Stomach smooth muscle (tissue), 2 donors: ENCODE measurements at regions not wholly inside any gene's neighbourhood (a gene's known extent, or its start where the extent isn't known, plus 50 kb on each side); places are given as distances from the start of the nearest gene placed in this dataset.

Source experiments
- H3K27ac ChIP-seq: one replicate; pipeline ENCODE4 v1.7.0; 2013; ENCODE audit warnings: mild to moderate bottlenecking, low read length, inconsistent platforms
- H3K27me3 ChIP-seq, 2 donors: one replicate each; pipeline ENCODE4 v1.7.0; 2013; ENCODE audit warnings: low read length in 2 of 2; ENCODE audit not compliant: insufficient read depth in 2 of 2, control insufficient read depth in 1 of 2
- H3K36me3 ChIP-seq, 2 donors: one replicate each; pipeline ENCODE4 v1.7.0; 2013; ENCODE audit warnings: low read length in 2 of 2; ENCODE audit not compliant: control insufficient read depth in 2 of 2, insufficient read depth in 2 of 2
- H3K4me1 ChIP-seq: one replicate; pipeline ENCODE4 v1.7.0; 2013; ENCODE audit warnings: low read length; ENCODE audit not compliant: control insufficient read depth, insufficient read depth
- H3K4me3 ChIP-seq, 2 donors: one replicate each; pipeline ENCODE4 v1.7.0; 2013; ENCODE audit warnings: low read length in 2 of 2
- H3K9ac ChIP-seq, 2 donors: one replicate each; pipeline ENCODE4 v1.7.0; 2013; ENCODE audit warnings: low read length in 2 of 2, mild to moderate bottlenecking in 1 of 2
- H3K9me3 ChIP-seq, 2 donors: one replicate each; pipeline ENCODE4 v1.7.0; 2013; ENCODE audit warnings: low read length in 2 of 2; ENCODE audit not compliant: control insufficient read depth in 2 of 2
- donor health status: healthy.
- donor health status: Pancreatic carcinoma.

DNA sequence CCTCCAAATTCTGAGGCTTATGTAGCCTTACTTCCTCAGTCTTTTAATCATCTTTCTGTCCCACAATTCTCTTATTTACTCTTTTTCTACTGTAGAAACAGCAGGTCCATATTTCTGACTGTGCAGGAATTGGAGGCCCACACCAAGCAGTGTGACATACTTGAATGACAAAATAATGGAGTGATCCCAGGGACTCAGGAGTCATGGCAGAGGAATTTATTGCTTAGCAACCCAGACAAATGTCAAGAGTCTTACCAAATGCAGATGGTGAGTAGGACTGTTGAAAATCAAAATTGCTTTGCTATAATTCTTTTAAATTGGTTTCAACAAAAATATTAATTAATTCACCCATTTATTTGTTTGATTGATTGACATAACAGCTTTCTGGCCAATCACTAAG, 59.9 kb downstream of the HTR1B start:
- H3K27ac ChIP-seq, result no peak overlapping the region
- H3K9ac ChIP-seq, result no peak overlapping the region
- H3K4me1 ChIP-seq, result no peaks in the 10 kb centered on the region

DNA sequence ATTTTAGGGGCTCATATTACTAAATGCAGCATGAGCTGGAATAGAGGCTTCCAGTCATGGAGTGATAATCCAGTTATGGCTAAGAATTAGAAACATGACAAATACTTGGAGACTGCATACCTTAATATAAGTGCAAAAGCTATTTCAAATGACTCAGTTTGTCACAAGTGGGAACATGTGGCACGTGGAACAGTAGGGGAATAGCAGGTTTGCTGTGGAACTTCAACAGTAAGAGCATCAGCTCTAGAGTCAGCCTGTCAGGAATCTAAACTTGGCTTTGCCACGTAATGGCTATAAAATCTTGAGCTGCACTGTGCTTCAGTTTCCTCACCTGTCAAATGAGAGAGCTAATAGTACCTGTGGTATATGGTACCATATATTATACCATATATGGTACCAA, 62.1 kb downstream of the HTR1B start:
- Histone ChIP-seq H3K9me3 (no peaks in the 10 kb centered on the region), H3K27ac (no peak overlapping the region), H3K27me3 (no peaks in the 10 kb centered on the region), H3K4me3 (no peak overlapping the region), H3K36me3 (no peaks in the 10 kb centered on the region), H3K4me1 (no peaks in the 10 kb centered on the region), H3K9ac (no peak overlapping the region)

More for the DNA sequence above, 59.9 kb downstream of the HTR1B start:
- Histone ChIP-seq H3K27me3 (no peaks in the 10 kb centered on the region), H3K36me3 (no peaks in the 10 kb centered on the region), H3K9me3 (no peaks in the 10 kb centered on the region), H3K4me3 (no peak overlapping the region)

DNA sequence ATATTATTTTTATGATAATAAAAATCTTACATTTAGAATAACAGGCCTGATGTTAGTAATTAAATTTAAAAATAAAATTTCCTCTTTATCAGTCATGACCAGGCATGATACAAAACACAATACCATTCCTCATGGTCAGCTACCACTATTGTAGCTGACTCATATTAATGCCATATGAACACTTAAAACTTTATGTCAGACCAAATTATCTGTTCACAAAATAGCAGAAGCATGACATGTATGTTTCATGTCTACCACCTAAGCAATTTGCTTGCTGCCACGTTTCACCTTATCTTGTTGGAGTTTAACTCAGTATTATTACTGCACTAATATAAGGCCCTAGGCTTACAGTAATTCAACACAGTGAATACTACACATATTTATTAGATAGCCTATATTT, 65.7 kb downstream of the HTR1B start:
- H3K9me3 ChIP-seq, result no peaks in the 10 kb centered on the region
- no peak overlapping the region for H3K9ac ChIP-seq
- no peaks in the 10 kb centered on the region for H3K27me3 ChIP-seq
- no peaks in the 10 kb centered on the region for H3K4me1 ChIP-seq
- H3K27ac ChIP-seq, result no peak overlapping the region
- H3K36me3 ChIP-seq, result no peaks in the 10 kb centered on the region
- no peak overlapping the region for H3K4me3 ChIP-seq

DNA sequence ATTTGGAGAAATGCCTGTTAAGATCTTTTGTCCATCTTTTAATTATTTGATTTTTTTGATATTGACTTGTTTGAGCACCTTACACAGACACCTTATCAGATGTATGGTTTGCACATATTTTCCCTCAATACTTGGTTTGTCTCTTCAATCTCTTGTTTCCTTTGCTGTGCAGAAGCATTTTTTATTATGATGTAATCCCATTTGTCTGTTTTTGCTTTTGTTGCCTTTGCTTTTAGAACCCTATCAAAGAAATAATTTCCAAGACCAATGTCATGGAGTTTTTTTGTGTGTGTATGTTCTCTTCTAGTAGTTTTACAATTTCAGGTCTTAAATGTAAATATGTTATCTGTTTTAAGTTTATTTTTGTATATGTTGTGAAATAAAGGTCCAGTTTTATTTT, 73.9 kb downstream of the HTR1B start:
- H3K27ac ChIP-seq, result no peak overlapping the region

DNA sequence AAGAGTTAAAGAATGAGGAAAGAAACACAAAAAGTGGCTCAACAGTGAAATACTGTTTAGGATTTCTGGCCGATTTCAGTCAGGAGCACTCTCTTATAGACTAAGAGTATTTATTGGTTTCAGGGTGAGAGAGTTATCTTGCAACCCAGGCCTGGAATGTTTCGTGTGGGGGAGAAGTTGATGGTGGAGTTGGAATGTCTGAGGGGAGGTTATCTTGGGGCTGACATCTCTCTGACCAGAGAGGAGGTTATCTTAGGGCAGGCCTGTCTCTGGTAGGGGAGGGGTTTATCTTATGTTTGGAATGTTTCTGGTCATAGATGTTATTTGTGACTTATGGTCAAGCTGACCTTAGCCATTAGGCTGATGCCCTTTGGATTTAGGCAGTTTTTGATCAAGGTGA, 80.3 kb downstream of the HTR1B start:
- Histone ChIP-seq H3K4me3 (no peak overlapping the region), H3K27me3 (no peaks in the 10 kb centered on the region), H3K9ac (no peak overlapping the region), H3K4me1 (no peaks in the 10 kb centered on the region), H3K9me3 (peaks cover 2 to 3% of the 10 kb centered on the region in 2 donors), H3K27ac (no peak overlapping the region), H3K36me3 (no peaks in the 10 kb centered on the region)

More for the DNA sequence above, 73.9 kb downstream of the HTR1B start:
- Histone ChIP-seq H3K36me3 (no peaks in the 10 kb centered on the region), H3K9ac (no peak overlapping the region), H3K27me3 (no peaks in the 10 kb centered on the region), H3K4me3 (no peak overlapping the region), H3K9me3 (no peaks in the 10 kb centered on the region), H3K4me1 (no peaks in the 10 kb centered on the region)

DNA sequence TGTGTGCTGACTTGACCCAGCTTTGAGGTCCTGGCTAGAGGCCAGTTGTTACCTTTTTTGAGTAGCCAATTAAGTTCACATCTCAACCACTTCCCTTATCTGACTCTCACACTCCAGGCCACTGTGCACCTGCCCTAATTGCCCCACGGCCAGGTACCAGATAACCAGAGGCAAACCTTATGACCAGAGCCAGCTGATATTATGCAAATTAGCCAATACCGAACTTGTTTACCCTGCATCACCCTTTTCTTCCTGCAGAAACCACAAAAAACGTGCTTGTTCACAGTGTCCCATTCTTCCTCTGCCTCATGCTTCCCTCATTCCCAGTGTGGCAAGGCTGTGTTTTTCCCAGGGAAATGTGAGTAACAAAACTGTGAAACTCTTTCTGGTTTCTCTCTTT, 89.3 kb downstream of the HTR1B start:
- Histone ChIP-seq H3K27me3 (no peaks in the 10 kb centered on the region), H3K4me1 (no peaks in the 10 kb centered on the region), H3K27ac (no peak overlapping the region), H3K36me3 (no peaks in the 10 kb centered on the region), H3K9ac (no peak overlapping the region), H3K9me3 (no peaks in the 10 kb centered on the region), H3K4me3 (no peak overlapping the region)

DNA sequence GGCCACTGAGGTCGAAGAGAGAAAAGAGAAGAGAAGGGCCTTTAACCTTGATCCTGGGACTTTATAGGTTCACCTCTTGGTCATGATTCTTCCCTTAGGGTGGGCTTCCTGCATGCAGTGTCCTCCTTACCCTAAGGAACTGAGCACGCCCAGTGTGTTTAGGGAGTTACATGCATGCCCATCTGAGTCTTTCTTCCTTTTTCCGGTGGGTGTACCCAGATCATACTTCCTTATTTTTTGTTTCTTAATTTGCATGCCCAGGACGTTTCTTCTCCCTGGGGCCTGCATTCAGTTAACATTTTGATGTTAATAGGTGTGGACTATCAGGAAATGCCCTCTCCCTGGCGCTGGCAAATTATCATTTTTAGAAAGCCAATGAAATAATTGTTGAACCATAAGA, 91.5 kb downstream of the HTR1B start:
- no peak overlapping the region for H3K4me3 ChIP-seq
- no peaks in the 10 kb centered on the region for H3K4me1 ChIP-seq
- no peaks in the 10 kb centered on the region for H3K36me3 ChIP-seq
- no peak overlapping the region for H3K9ac ChIP-seq
- H3K9me3 ChIP-seq, result no peaks in the 10 kb centered on the region
- no peak overlapping the region for H3K27ac ChIP-seq
- H3K27me3 ChIP-seq, result no peaks in the 10 kb centered on the region

DNA sequence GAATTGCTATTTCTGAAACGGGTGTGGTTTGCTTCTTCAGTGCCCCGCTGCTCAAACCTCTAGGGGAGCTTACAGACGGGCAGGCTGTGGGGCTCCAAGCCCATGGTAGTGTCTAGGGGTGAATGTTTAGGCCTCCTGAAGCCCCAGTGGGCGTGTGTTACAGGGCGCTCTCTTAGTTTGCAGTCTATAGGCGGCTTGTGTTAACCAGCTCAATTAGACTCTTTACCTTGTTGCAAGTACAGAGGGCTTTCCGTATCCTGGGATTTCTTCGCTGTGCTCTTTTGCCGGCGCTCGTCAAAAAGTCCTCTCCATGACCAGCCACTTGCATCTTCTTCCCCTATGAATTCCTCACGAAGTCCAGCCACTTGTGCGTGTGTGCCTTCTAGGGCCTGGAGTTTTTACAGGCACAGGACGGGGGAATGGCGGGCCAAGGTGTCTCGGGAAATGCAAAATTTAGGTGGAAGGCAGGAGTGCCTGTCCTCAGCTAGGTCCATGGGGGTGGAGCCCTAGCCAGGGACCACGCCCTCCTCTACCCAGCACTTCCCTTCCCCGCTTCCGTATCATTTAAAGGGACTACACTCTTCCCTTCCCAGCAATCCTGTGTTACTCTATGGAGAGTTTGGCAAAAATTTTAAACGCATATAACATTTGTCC, 94.5 kb downstream of the HTR1B start:
- Histone ChIP-seq H3K4me1 (no peaks in the 10 kb centered on the region), H3K9me3 (no peaks in the 10 kb centered on the region), H3K27me3 (no peaks in the 10 kb centered on the region), H3K4me3 (peak overlapping the region in 1 of 2 donors; percentile 52), H3K36me3 (no peaks in the 10 kb centered on the region), H3K9ac (no peak overlapping the region), H3K27ac (no peak overlapping the region)

DNA sequence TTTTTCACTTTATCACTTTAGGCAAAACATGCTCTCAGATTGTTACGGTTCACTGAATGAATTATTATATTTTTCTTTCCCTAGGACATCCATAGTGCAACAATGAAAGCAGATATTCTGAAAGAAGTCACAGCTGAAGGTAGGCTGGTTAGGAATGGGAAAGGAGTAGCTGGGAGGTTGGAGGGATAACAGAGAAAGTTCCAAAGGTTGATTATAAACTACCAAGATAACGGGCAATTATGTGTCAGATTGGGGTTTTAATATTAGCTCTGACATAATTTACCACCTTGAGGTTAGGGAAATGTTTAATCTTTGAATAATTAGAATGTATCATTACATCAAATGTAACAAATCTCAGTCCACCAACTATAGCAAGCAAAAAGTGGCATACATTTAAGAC, 96.5 kb downstream of the HTR1B start:
- no peak overlapping the region for H3K4me3 ChIP-seq
- H3K9ac ChIP-seq, result no peak overlapping the region
- H3K27ac ChIP-seq, result no peak overlapping the region
- H3K9me3 ChIP-seq, result no peaks in the 10 kb centered on the region
- no peaks in the 10 kb centered on the region for H3K4me1 ChIP-seq
- H3K36me3 ChIP-seq, result no peaks in the 10 kb centered on the region
- no peaks in the 10 kb centered on the region for H3K27me3 ChIP-seq

DNA sequence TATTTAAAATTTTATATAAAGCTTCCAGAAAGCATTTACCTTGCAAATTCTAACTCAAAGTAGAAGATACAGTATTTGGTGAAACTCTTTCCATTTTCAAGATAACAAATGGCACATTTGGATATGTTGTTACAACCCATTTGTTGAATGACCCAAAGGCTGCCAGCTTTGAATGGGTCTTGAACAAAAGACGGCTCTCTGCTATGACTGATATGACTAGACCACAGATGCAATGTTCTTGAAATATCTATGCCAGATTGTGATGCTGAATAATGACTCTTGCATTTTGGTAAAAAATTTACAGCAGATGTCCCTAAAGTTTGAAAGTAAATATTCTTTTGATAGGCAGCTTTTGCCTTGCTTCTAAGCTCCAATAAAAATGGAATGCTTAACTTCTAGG, 99.6 kb downstream of the HTR1B start:
- no peaks in the 10 kb centered on the region for H3K9me3 ChIP-seq
- H3K4me3 ChIP-seq, result no peak overlapping the region
- no peaks in the 10 kb centered on the region for H3K36me3 ChIP-seq
- H3K27ac ChIP-seq, result no peak overlapping the region
- no peaks in the 10 kb centered on the region for H3K27me3 ChIP-seq
- no peak overlapping the region for H3K9ac ChIP-seq
- H3K4me1 ChIP-seq, result no peaks in the 10 kb centered on the region

DNA sequence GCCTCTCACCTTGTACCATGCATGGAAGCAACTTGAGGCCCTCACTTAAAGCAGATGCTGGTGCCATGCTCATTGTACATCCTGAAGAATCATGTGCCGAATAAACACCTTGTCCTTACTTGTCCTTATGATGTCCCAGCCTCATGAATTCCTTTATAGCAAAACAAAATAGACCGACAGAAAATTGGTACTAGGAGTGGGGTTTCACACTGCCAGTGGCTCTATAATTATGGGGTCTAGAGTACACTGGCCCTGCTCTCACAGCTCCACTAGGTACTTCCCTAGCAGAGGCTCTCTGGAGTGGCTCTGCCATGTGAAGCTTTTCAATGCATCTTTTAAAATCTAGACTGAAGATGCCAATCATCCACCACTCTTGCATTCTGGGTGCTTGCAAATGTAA, 101.2 kb downstream of the HTR1B start:
- no peak overlapping the region for H3K9ac ChIP-seq
- no peaks in the 10 kb centered on the region for H3K4me1 ChIP-seq
- no peak overlapping the region for H3K27ac ChIP-seq
- H3K4me3 ChIP-seq, result no peak overlapping the region
- no peaks in the 10 kb centered on the region for H3K9me3 ChIP-seq
- H3K27me3 ChIP-seq, result no peaks in the 10 kb centered on the region
- no peaks in the 10 kb centered on the region for H3K36me3 ChIP-seq
